SU-DHL-6 (cell line): ENCODE measurements at regions not wholly inside any gene's neighbourhood (a gene's known extent, or its start where the extent isn't known, plus 50 kb on each side); places are given as distances from the start of the nearest gene placed in this dataset.

ENCODE experiments used
- CTCF ChIP-seq: fragments of 200-600 bp; sonication (generic); IDR thresholded peaks from one replicate; pipeline ENCODE4 v1.5.1; 2017; ENCODE audit warnings: antibody characterized with exemption, mild to moderate bottlenecking, low read length, moderate library complexity; ENCODE audit not compliant: insufficient read depth, poor library complexity, severe bottlenecking
- EZH2phosphoT487 ChIP-seq: fragments of 200-600 bp; sonication (generic), shearing (Covaris generic); conservative IDR thresholded peaks from 2 replicates; pipeline ENCODE4 v1.6.1; 2018; ENCODE audit warnings: mild to moderate bottlenecking, antibody characterized with exemption, low read length, moderate library complexity, mixed read lengths

GRCh38 chr12:5236022-5236640, 192.5 kb downstream of the KCNA5 start:
- TF ChIP-seq CTCF (no peak), EZH2phosphoT487 (no peak)
